ENCODE measurements at regions not wholly inside any gene's neighbourhood (a gene's known extent, or its start where the extent isn't known, plus 50 kb on each side); places are given as distances from the start of the nearest gene placed in this dataset.

DNA sequence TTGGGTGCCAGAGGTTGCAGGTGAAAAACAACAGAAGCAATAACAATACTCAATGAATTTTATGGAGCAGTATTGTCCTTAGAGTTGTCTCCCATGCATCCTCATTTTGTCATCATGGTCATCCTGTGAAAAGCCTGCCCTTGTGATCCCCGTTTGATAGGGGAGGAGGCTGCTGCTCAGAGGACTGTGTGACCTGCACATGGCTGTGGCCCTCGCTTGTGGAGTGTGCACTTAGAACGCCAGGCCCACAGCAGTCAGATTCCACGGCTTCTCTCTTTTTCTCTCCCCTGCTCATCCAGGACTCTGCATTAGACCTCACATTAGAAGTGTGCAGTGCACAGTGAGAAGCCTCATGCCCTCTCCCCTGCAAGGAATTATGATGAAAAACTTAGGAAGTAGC, 491.1 kb upstream of the KLF6 start:
- no peak for TF ChIP-seq NFIC (IDR thresholded peaks at IDR 0.05)

DNA sequence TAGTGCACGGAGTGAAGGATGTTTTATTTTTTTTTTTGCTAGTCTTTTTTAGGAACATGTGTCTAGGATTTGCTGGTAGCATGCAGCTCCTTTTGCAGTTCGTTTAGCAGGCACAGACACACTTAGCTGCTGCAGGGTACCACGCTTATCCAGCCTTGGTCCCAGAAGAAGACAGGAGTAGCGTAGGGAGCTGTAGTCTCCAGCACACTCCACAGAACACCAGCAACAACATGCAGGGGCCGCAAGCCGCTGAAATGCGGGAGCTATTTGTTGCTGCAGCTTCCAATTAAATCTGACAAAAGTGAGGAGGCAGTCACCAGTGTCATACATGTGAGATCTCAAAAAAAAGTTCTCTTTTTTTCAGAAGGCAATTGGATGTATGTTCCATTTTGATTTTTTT, 486.2 kb upstream of the KLF6 start:
- TF ChIP-seq TCF12 (IDR thresholded peaks at IDR 0.05; ENCODE audit: low read depth): no peak
- no peak for TF ChIP-seq CREB1 (IDR thresholded peaks at IDR 0.05; ENCODE audit: low read depth)
- TF ChIP-seq EGR1 (IDR thresholded peaks at IDR 0.05): no peak
- no peak for TF ChIP-seq EP300 (IDR thresholded peaks at IDR 0.05; ENCODE audit: borderline replicate concordance)
- TF ChIP-seq TAF1 (IDR thresholded peaks at IDR 0.05; ENCODE audit: low read depth): no peak
- TF ChIP-seq, protein P1, sequence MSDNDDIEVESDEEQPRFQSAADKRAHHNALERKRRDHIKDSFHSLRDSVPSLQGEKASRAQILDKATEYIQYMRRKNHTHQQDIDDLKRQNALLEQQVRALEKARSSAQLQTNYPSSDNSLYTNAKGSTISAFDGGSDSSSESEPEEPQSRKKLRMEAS (IDR thresholded peaks at IDR 0.05): no peak
- TF ChIP-seq FOXM1 (IDR thresholded peaks at IDR 0.05; ENCODE audit: borderline replicate concordance, low read depth): no peak
- no peak for TF ChIP-seq CEBPB (IDR thresholded peaks at IDR 0.05)
- TF ChIP-seq, protein P2, sequence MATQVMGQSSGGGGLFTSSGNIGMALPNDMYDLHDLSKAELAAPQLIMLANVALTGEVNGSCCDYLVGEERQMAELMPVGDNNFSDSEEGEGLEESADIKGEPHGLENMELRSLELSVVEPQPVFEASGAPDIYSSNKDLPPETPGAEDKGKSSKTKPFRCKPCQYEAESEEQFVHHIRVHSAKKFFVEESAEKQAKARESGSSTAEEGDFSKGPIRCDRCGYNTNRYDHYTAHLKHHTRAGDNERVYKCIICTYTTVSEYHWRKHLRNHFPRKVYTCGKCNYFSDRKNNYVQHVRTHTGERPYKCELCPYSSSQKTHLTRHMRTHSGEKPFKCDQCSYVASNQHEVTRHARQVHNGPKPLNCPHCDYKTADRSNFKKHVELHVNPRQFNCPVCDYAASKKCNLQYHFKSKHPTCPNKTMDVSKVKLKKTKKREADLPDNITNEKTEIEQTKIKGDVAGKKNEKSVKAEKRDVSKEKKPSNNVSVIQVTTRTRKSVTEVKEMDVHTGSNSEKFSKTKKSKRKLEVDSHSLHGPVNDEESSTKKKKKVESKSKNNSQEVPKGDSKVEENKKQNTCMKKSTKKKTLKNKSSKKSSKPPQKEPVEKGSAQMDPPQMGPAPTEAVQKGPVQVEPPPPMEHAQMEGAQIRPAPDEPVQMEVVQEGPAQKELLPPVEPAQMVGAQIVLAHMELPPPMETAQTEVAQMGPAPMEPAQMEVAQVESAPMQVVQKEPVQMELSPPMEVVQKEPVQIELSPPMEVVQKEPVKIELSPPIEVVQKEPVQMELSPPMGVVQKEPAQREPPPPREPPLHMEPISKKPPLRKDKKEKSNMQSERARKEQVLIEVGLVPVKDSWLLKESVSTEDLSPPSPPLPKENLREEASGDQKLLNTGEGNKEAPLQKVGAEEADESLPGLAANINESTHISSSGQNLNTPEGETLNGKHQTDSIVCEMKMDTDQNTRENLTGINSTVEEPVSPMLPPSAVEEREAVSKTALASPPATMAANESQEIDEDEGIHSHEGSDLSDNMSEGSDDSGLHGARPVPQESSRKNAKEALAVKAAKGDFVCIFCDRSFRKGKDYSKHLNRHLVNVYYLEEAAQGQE (IDR thresholded peaks at IDR 0.05; ENCODE audit: low read depth): no peak
- no peak for TF ChIP-seq TEAD4 (IDR thresholded peaks at IDR 0.05)
- no peak for TF ChIP-seq ZBTB7A (IDR thresholded peaks at IDR 0.05; ENCODE audit: low read depth)
- no peak for TF ChIP-seq RAD21 (IDR thresholded peaks at IDR 0.05; ENCODE audit: low read depth)

DNA sequence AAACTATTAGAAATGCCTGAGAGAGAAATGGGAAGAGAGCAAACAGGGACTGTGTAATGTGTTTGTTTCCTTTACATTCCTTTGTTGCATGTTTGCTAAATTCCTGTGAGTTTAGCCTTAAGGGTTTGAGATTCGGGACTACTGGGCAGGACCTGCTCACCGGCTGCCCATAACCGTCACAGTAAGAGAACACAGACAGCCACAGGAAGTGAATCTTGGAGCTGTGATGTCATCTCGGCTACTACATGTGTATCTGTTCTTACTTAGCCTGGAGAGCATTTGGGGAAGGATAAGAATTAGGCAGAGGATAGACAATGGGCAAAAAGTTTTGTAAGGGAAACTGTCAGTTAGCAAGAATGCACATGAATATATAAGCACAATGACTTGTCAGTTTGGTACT, 485.1 kb upstream of the KLF6 start:
- no peak for TF ChIP-seq TCF12 (IDR thresholded peaks at IDR 0.05; ENCODE audit: low read depth)

DNA sequence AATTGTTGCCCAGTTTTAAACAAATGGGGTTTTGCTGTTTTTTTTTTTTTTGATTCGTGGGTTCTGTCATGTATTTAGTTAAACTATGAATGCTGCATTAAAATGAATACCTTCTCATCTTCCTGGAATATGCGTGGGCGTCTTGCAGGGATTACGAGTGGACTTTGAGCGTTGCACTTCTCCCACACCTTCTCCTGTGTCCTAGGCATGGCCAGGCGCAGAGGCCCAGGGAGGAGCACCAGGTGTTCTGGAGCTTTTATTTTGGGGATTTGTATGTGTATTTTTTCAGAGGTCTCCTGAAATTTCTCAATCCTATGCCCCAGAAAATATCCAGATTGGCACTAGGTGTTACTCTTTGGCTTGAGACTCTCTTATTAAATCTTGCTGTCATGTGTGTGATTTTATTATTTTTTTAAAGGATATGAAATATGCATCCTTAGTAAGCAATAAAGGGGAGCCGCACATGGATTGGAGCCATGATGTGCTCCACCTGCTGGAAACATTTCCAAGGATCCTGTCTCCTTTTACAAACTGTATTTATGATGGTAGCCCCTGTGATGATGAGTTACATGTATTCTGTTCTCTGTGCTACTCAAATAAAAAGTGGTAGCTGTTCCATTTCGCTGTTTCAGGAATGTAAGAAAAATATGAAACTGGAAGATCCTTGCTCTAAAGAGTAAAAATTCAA, 482.2 kb upstream of the KLF6 start:
- no peak for TF ChIP-seq TCF12 (IDR thresholded peaks at IDR 0.05; ENCODE audit: low read depth)
- no peak for TF ChIP-seq CREB1 (IDR thresholded peaks at IDR 0.05; ENCODE audit: low read depth)
- no peak for TF ChIP-seq RAD21 (IDR thresholded peaks at IDR 0.05; ENCODE audit: low read depth)
- TF ChIP-seq EP300 (IDR thresholded peaks at IDR 0.05; ENCODE audit: borderline replicate concordance): no peak
- TF ChIP-seq, protein P2 (IDR thresholded peaks at IDR 0.05; ENCODE audit: low read depth): no peak
- TF ChIP-seq YY1 (IDR thresholded peaks at IDR 0.05; ENCODE audit: low read depth): no peak
- TF ChIP-seq EGR1 (IDR thresholded peaks at IDR 0.05): no peak

DNA sequence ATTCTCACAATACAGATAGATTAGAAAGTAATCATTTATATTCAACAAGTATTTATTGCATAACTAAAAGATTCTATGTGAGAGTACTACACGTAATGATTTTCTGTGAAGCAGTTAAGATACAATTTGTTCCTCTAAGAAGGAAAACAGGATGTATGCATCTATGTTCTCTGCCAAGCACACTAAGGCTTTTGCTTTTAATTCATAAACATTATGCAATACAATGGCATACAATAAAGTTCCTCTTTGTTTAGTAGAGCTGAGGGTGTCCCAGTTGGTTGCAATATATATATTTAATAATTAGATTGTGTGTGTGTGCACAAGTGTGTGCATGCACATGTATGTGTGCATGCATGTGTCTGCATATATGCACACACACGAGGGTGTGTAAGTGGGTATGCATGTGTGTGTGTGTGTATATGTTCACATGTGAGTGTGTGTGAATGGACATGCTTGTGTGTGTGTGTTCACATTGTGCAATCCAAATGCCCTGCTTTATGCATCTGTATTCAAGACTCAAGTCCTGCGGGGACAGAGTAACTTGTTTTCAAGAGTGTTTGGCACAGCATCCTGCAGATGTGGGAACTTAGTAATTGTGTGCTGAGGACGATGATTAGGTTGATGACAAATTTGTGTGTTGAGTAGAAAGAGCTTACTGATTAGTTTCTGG, 481.5 kb upstream of the KLF6 start:
- TF ChIP-seq EGR1 (IDR thresholded peaks at IDR 0.05) (no peak), ZBTB7A (IDR thresholded peaks at IDR 0.05; ENCODE audit: low read depth) (no peak), CEBPB (IDR thresholded peaks at IDR 0.05) (no peak), CREB1 (IDR thresholded peaks at IDR 0.05; ENCODE audit: low read depth) (no peak), TAF1 (IDR thresholded peaks at IDR 0.05; ENCODE audit: low read depth) (no peak), EP300 (IDR thresholded peaks at IDR 0.05; ENCODE audit: borderline replicate concordance) (no peak), RAD21 (IDR thresholded peaks at IDR 0.05; ENCODE audit: low read depth) (no peak), TEAD4 (IDR thresholded peaks at IDR 0.05) (no peak), NFIC (IDR thresholded peaks at IDR 0.05) (no peak), FOXM1 (IDR thresholded peaks at IDR 0.05; ENCODE audit: borderline replicate concordance, low read depth) (no peak), YY1 (IDR thresholded peaks at IDR 0.05; ENCODE audit: low read depth) (no peak), TCF12 (IDR thresholded peaks at IDR 0.05; ENCODE audit: low read depth) (no peak)
- TF ChIP-seq, protein P1 (IDR thresholded peaks at IDR 0.05): no peak
- TF ChIP-seq, protein P2 (IDR thresholded peaks at IDR 0.05; ENCODE audit: low read depth): no peak
- TF ChIP-seq, protein P3, sequence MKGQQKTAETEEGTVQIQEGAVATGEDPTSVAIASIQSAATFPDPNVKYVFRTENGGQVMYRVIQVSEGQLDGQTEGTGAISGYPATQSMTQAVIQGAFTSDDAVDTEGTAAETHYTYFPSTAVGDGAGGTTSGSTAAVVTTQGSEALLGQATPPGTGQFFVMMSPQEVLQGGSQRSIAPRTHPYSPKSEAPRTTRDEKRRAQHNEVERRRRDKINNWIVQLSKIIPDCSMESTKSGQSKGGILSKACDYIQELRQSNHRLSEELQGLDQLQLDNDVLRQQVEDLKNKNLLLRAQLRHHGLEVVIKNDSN (IDR thresholded peaks at IDR 0.05): no peak

All from Ishikawa (cell line).